Activated T-cell treated with anti-CD3 and anti-CD28 coated beads, Interleukin-2, amount 50 U/mL, for 72 hours (primary cell): ENCODE measurements at regions not wholly inside any gene's neighbourhood (a gene's known extent, or its start where the extent isn't known, plus 50 kb on each side); places are given as distances from the start of the nearest gene placed in this dataset.

ENCODE experiments used
- ATAC-seq, 2 donors: fragments of 150-1000 bp; cut with Tn5 transposase; replicated peaks in 1 of 2; 2 replicates each; pipeline ENCODE4 v1.10.0; 2021; ENCODE audit warnings: moderate library complexity in 2 of 2, mild to moderate bottlenecking in 1 of 2
- DNase-seq, 2 donors: peaks; one replicate each; pipeline ENCODE4 v3.0.0; 2021 to 2022; ENCODE audit warnings: mixed read lengths in 1 of 2
- H3K27ac Mint-ChIP-seq: one replicate; pipeline ENCODE4 v1.8.0; 2022; ENCODE audit warnings: mild to moderate bottlenecking, moderate library complexity, mixed read lengths
- H3K27me3 Mint-ChIP-seq: one replicate; pipeline ENCODE4 v1.8.0; 2022; ENCODE audit warnings: low read depth, mixed read lengths
- H3K36me3 Mint-ChIP-seq, 2 donors: one replicate each; pipeline ENCODE4 v1.8.0; 2022; ENCODE audit warnings: mixed read lengths in 2 of 2, mild to moderate bottlenecking in 1 of 2; ENCODE audit not compliant: insufficient read depth in 2 of 2
- H3K4me1 Mint-ChIP-seq: one replicate; pipeline ENCODE4 v1.8.0; 2022; ENCODE audit warnings: low read depth, mixed read lengths
- H3K4me3 Mint-ChIP-seq, 2 donors: one replicate each; pipeline ENCODE4 v1.8.0; 2022; ENCODE audit warnings: mild to moderate bottlenecking in 2 of 2, mixed read lengths in 2 of 2, moderate library complexity in 2 of 2
- H3K9me3 Mint-ChIP-seq, 2 donors: one replicate each; pipeline ENCODE4 v1.8.0; 2022; ENCODE audit warnings: mixed read lengths in 2 of 2

GRCh38 chr6:12478921-12479320 is 188.8 kb downstream of the EDN1 start:
- Mint-ChIP-seq H3K36me3 (no peaks in the 10 kb centered on the region), H3K4me1 (peaks cover 17% of the 10 kb centered on the region), H3K9me3 (no peaks in the 10 kb centered on the region), H3K4me3 (no peak overlapping the region), H3K27ac (no peak overlapping the region), H3K27me3 (peaks cover 12% of the 10 kb centered on the region)
- no peak for ATAC-seq
- DNase-seq = no peak

- ATAC-seq = no peak
- H3K27me3 Mint-ChIP-seq = peaks cover 6% of the 10 kb centered on the region
- peaks cover 18% of the 10 kb centered on the region for H3K4me1 Mint-ChIP-seq
Observed at GRCh38 chr6:12479451-12479850, 189.3 kb downstream of the EDN1 start.

GRCh38 chr6:12479881-12480280 is 189.7 kb downstream of the EDN1 start:
- H3K9me3 Mint-ChIP-seq = no peaks in the 10 kb centered on the region
- DNase-seq (no peak), ATAC-seq (no peak)
- H3K4me1 Mint-ChIP-seq = peaks cover 18% of the 10 kb centered on the region
- H3K36me3 Mint-ChIP-seq = no peaks in the 10 kb centered on the region
- H3K4me3 Mint-ChIP-seq = no peak overlapping the region
- H3K27me3 Mint-ChIP-seq = peaks cover 6% of the 10 kb centered on the region
- H3K27ac Mint-ChIP-seq = no peak overlapping the region

More at GRCh38 chr6:12479451-12479850, 189.3 kb downstream of the EDN1 start:
- Mint-ChIP-seq H3K36me3 (no peaks in the 10 kb centered on the region), H3K27ac (no peak overlapping the region), H3K9me3 (no peaks in the 10 kb centered on the region), H3K4me3 (no peak overlapping the region)
- no peak for DNase-seq

GRCh38 chr6:12480379-12480778 is 190.2 kb downstream of the EDN1 start:
- Mint-ChIP-seq H3K27ac (no peak overlapping the region), H3K36me3 (no peaks in the 10 kb centered on the region), H3K9me3 (no peaks in the 10 kb centered on the region), H3K4me3 (no peak overlapping the region), H3K27me3 (peaks cover 10% of the 10 kb centered on the region), H3K4me1 (peaks cover 18% of the 10 kb centered on the region)
- no peak for ATAC-seq
- no peak for DNase-seq

GRCh38 chr6:12481292-12481691 is 191.1 kb downstream of the EDN1 start:
- Mint-ChIP-seq H3K4me1 (peaks cover 18% of the 10 kb centered on the region), H3K27me3 (peaks cover 16% of the 10 kb centered on the region), H3K4me3 (no peak overlapping the region), H3K9me3 (no peaks in the 10 kb centered on the region), H3K36me3 (no peaks in the 10 kb centered on the region), H3K27ac (no peak overlapping the region)
- ATAC-seq (no peak), DNase-seq (no peak)

- ATAC-seq = no peak
- no peak for DNase-seq
- Mint-ChIP-seq H3K27ac (no peak overlapping the region), H3K27me3 (peaks cover 16% of the 10 kb centered on the region), H3K4me3 (no peak overlapping the region), H3K36me3 (no peaks in the 10 kb centered on the region), H3K9me3 (no peaks in the 10 kb centered on the region), H3K4me1 (peaks cover 18% of the 10 kb centered on the region)
Observed at GRCh38 chr6:12481850-12482249, 191.7 kb downstream of the EDN1 start.

GRCh38 chr6:12482386-12483375 is 192.5 kb downstream of the EDN1 start:
- H3K4me1 Mint-ChIP-seq = peaks cover 18% of the 10 kb centered on the region
- no peaks in the 10 kb centered on the region for H3K9me3 Mint-ChIP-seq
- DNase-seq (no peak), ATAC-seq (no peak)
- H3K36me3 Mint-ChIP-seq = no peaks in the 10 kb centered on the region
- H3K27ac Mint-ChIP-seq = no peak overlapping the region
- no peak overlapping the region for H3K4me3 Mint-ChIP-seq
- H3K27me3 Mint-ChIP-seq = peaks cover 16% of the 10 kb centered on the region

- Mint-ChIP-seq H3K9me3 (no peaks in the 10 kb centered on the region), H3K4me3 (peak overlapping the region; percentile 29 to 50), H3K36me3 (no peaks in the 10 kb centered on the region), H3K4me1 (peaks cover 18% of the 10 kb centered on the region), H3K27me3 (peaks cover 20% of the 10 kb centered on the region), H3K27ac (no peak overlapping the region)
- ATAC-seq (peak; percentile 51 to 68), DNase-seq (peak; percentile 6 to 8)
Observed at GRCh38 chr6:12483712-12484111, 193.6 kb downstream of the EDN1 start.

GRCh38 chr6:12484519-12484918 is 194.4 kb downstream of the EDN1 start:
- no peak overlapping the region for H3K27ac Mint-ChIP-seq
- H3K4me3 Mint-ChIP-seq = no peak overlapping the region
- ATAC-seq (no peak), DNase-seq (no peak)
- H3K4me1 Mint-ChIP-seq = peaks cover 20% of the 10 kb centered on the region
- peaks cover 22% of the 10 kb centered on the region for H3K27me3 Mint-ChIP-seq
- no peaks in the 10 kb centered on the region for H3K9me3 Mint-ChIP-seq
- no peaks in the 10 kb centered on the region for H3K36me3 Mint-ChIP-seq

GRCh38 chr6:12485226-12485764 is 195.1 kb downstream of the EDN1 start:
- H3K36me3 Mint-ChIP-seq = no peaks in the 10 kb centered on the region
- H3K4me1 Mint-ChIP-seq = peaks cover 28% of the 10 kb centered on the region
- no peak for ATAC-seq
- H3K9me3 Mint-ChIP-seq = no peaks in the 10 kb centered on the region
- no peak overlapping the region for H3K27ac Mint-ChIP-seq
- H3K4me3 Mint-ChIP-seq = no peak overlapping the region
- DNase-seq = no peak
- H3K27me3 Mint-ChIP-seq = peaks cover 22% of the 10 kb centered on the region

GRCh38 chr6:12485837-12486236 is 195.7 kb downstream of the EDN1 start:
- ATAC-seq (no peak), DNase-seq (no peak)
- H3K9me3 Mint-ChIP-seq = no peaks in the 10 kb centered on the region
- H3K4me3 Mint-ChIP-seq = no peak overlapping the region
- no peak overlapping the region for H3K27ac Mint-ChIP-seq
- H3K27me3 Mint-ChIP-seq = peaks cover 17% of the 10 kb centered on the region
- H3K36me3 Mint-ChIP-seq = no peaks in the 10 kb centered on the region
- H3K4me1 Mint-ChIP-seq = peaks cover 34% of the 10 kb centered on the region

- H3K4me1 Mint-ChIP-seq = peaks cover 26% of the 10 kb centered on the region
- no peaks in the 10 kb centered on the region for H3K36me3 Mint-ChIP-seq
- no peaks in the 10 kb centered on the region for H3K9me3 Mint-ChIP-seq
- ATAC-seq (no peak), DNase-seq (no peak)
- peaks cover 11% of the 10 kb centered on the region for H3K27me3 Mint-ChIP-seq
- no peak overlapping the region for H3K27ac Mint-ChIP-seq
- H3K4me3 Mint-ChIP-seq = peak overlapping the region in 1 of 2 donors; percentile 42
Observed at GRCh38 chr6:12490351-12490903, 200.3 kb downstream of the EDN1 start.

GRCh38 chr6:12490904-12491571 is 200.9 kb downstream of the EDN1 start:
- ATAC-seq (peak; percentile 68 to 85), DNase-seq (peak; percentile 9)
- H3K27me3 Mint-ChIP-seq = peaks cover 11% of the 10 kb centered on the region
- no peaks in the 10 kb centered on the region for H3K9me3 Mint-ChIP-seq
- H3K4me3 Mint-ChIP-seq = peak overlapping the region in 1 of 2 donors; percentile 42
- peaks cover 26% of the 10 kb centered on the region for H3K4me1 Mint-ChIP-seq
- H3K36me3 Mint-ChIP-seq = no peaks in the 10 kb centered on the region
- H3K27ac Mint-ChIP-seq = no peak overlapping the region
